Stimulated activated CD4-positive, alpha-beta T cell treated with anti-CD3 and anti-CD28 coated beads, Interleukin-2, amount 100 ng/mL, for 48 hours (primary cell): ENCODE measurements at regions not wholly inside any gene's neighbourhood (a gene's known extent, or its start where the extent isn't known, plus 50 kb on each side); places are given as distances from the start of the nearest gene placed in this dataset.
"Not testable (repeated sequence)": the region's sequence is repeated elsewhere in the genome, so short reads cannot be mapped to it uniquely, and the experiment has no call there.

ENCODE experiments used
- DNase-seq, 2 donors: peaks; one replicate each; pipeline ENCODE4 v3.0.0-alpha.2; 2020

DNA sequence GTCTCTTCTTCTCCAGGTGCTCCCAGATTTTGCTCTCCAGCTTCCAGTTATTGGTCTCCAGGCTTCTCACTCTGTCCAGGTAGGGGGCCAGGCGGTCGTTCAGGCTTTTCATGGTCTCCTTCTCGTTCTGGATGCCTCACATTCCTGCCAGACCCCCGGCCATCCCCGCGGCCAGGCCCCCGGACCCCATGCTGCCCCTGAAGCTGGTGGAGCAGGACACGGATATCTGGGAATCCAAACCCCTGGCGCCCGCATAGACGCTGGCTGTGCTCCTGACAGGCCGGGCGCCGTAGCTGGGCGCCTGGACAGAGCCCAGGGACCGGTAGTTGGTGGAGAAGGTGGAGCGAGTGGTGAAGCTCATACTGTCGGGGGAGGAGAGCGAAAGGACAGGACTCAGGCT lies 534.4 kb upstream of the TLE4 start:
- DNase-seq, result no peak

DNA sequence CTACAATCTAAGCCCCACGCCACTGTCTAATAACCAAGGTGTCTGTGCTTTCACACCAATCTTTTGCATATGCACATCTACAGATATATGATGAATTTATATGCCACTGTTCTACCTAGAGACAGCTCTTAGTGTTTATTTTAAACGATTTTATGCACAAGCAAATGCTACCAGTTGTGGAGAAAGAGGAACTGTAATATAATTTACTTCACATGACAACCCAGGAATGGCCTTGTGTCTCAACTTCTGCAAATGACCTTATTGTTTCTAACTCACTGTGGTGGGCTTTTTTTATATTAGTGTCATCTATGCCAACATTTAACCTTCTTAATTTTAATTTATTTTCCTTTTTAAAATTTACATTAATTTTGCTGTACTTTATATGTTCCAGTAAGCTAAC lies 531.1 kb upstream of the TLE4 start:
- no peak for DNase-seq

DNA sequence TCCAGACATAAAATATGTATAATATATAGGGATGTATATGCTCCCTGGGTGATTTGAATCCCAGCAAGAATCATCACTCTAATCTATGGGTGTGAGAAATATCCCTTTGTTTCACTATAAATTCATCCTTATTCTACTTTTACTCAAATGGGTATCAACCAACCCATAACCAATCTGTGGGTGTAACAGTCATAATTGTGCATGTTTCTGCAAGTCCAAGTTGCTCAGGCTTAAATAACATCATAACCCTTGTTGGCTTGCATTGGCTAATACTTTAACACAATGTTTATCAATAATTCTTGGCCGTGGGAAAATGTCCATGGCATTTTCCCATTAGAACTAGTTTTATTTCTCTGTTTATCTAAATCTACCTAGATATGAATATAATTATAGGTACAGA lies 530.5 kb upstream of the TLE4 start:
- no peak for DNase-seq

DNA sequence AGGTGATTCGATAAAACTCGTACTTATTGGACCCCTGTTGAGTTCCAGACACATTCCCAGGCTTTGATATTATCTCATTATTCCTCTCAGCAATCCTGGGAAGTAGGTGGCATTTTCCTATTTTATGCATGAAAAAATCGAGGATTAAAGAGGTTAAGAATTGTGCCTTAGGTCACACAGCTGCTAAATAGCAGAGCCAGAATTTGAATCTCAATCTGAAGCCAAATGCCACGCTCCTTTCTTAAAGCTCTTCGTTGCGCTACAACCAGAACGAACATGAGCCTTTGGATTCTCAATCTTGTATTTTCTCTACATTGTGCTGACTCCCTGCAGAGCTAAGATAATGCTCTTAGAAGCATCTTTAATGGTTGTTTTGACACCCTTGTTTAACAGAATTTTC lies 527.8 kb upstream of the TLE4 start:
- DNase-seq, result no peak

DNA sequence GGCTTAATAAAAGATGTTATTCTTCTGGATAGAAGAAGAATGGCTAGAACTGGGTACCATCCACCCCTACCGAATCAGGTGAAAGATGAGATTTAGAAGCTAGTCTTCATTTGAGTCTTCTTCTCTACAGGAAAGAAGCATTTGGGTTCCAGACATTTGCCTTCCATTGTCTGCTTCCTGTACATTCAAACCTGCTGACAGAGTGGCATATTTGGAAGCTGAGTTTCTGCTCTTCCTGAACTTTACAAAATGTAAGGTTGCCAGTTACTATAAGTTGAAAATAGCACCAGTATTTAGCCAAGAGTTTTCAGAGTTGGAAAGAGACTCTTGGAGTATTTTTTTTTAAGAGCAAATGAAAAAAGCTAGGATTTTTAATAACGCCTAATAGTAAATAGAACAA lies 525.4 kb upstream of the TLE4 start:
- no peak for DNase-seq

DNA sequence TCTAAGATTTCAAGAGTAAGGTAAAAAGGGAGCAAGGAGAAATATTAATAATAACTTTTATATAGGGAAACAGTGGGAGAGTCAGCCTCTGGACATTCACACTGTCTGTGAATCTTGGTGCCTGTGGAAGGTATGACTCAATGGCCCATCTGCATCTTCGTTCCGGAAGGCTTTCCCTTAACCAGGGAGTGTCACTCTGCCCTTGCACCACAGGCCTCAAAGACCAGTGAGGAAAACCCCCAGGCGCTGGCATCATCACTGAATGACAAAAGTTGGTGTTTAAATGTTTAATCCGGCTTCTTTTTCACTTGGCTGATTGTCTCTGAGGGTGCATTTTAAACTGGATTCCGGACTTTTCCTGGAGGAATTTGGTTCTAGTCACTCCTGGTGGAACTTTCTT lies 522.4 kb upstream of the TLE4 start:
- no peak for DNase-seq

DNA sequence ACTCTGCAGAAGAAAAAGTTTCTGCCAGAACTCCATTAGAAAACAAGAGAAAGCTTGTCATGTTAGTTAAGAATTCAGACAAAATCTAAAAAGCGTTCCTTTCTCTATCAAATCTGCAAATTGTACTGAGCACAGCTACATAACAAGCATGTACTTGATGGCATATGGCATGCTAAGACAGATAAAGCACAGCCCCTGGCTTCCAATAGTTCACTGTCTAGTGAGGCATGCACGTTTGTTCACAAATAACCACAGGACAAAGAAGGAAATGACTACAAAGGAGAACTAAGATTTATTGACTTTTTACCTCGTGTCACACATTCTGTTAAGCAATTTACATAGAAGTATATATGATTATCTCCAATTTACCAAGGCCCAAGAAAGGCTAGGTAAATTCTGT lies 518.2 kb upstream of the TLE4 start:
- no peak for DNase-seq

DNA sequence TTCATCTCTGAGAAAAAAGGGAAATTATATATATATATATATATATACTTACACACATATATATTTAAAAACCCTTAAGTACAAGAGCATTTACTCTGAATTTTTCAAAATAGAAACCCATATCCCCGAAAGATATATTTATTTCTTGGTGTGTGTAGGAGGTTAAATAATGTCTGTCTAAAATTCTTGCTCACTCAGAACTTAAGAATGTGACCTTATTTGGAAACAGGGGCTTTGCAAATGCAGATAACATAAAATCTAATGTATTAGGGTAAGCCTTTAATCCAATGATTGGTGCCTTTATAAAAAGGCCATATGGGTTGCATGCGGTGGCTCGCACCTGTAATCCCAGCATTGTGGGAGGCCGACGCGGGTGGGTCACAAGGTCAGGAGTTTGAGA lies 517.3 kb upstream of the TLE4 start:
- DNase-seq, result no peak

DNA sequence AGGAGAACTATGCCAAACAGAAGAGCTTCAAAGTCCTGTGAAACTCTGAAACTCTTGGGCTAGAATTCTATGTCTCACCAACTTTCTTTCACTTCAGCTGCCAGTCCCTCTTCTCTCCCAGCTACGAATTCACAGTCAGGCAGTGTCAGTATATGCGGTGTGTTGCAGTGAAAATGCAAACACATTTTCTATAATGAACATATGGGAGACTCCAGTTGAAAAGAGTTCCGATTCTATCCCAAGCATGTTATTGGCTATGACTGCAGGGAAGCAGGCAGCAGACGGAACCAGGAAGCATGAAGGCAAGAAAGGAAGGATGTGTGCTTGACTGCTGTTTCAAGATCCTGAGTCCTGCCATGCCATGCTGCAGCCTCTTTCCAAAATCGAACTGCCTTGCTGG lies 515.7 kb upstream of the TLE4 start:
- no peak for DNase-seq

DNA sequence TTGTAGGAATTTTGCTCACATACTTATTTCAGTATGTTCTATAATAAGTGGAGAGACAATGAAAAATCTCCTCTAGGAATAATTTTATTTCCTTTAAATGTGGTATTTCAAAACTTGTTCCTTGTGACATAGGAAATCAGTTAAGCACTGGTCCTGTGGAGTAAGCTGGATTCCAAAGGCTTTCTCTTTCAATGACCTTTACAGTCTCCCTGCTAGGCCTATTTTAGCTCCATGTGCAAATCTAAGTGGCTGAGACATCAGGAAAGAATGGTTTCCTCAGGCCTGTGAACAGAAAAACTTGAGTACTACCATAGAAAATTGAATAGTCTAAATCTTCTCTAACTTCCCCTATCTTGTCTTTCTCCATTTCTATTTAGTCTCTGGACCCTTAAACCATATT lies 514.2 kb upstream of the TLE4 start:
- no peak for DNase-seq

DNA sequence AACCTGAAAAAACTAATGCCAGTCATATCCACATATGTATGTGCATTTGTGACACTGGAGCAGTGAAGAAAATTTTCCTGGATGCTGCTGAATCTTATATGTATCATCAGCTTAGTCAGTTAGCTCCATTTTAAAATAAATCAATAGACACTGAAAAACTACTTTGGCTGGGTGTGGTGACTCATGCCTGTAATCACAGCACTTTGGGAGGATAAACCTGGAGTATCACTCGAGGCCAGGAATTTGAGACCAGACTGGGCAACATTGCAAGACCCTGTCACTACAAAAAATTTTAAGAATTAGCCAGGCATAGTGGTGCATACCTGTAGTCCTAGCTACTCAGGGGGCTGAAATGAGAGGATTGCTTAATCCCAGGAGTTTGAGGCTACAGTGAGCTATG lies 511.0 kb upstream of the TLE4 start:
- DNase-seq, result no peak

DNA sequence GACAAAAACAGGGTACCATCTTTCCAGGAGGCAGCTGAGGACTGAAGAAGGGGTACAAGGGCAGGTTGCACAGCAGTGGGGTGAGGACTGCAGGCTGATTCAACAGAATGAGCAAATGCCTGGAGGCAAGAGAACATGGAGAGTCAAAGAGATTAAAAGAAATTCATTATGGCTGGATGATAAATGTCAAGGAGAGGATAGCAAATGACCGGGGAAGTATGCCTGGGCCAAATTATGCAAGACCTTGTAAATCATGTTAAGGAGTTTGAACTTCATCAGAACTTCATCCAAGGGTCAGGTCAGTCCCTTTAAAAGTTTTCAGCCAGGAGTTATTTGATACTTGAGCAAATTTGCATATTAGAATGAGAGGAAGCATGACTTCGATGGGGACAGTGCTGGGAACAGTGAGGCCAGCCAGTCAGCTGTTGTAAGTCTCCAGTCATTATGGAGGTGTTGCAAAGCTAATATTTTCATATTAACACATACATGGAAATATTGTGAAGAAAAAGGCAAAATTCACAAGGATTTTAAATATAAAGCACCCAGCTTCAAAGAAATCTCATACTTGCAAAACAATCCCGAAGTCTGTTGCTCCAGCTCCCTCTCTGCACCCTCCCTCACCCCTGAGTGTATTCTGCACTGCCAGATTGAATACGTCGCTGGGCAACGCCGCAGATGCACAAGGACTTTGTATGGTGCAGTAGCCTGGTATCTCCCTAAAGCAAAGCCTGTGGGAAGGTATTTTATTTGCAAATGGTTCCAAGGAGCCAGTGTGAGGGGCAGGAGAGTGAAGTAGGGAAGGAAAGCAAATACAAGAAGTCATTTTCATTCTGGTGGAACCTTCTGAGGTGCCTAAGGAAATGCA lies 509.8 kb upstream of the TLE4 start:
- DNase-seq, result no peak

DNA sequence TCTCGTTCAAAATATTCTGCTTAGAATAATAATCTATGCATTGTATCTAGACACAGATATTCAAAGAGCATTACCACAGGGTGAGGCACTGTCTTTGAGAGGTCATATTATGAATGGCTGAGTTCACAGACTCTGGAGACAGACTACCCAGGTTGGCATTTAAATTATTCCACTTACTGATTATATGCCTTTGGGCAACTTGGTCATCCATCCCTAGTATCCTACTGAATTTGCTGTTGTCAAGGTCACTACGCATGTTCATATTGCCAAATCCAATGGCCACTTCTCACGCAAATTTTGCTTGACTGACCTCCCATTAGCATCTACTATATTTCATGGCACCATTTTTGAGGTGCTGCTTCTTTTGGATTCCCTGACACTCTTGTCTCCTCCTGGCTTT lies 498.6 kb upstream of the TLE4 start:
- DNase-seq, result no peak

DNA sequence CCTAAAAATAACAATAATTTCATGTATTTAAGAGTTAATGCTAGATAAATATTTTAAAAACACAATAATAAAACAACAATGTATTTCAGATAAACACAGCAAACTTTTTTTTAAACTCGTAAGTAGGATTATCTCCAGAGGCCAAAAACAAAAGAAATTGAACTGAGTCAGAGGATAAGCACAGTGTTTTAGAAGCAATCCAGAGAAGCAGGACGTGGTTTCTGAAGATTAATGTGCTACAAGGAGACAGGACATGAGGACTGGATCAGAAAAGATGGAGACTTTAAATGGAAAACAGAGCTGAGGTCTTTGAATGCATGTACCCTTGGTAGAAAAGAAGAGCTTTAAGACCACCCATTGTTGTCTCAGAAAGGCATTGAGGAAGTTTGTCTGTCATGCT lies 491.2 kb upstream of the TLE4 start:
- DNase-seq, result no peak

DNA sequence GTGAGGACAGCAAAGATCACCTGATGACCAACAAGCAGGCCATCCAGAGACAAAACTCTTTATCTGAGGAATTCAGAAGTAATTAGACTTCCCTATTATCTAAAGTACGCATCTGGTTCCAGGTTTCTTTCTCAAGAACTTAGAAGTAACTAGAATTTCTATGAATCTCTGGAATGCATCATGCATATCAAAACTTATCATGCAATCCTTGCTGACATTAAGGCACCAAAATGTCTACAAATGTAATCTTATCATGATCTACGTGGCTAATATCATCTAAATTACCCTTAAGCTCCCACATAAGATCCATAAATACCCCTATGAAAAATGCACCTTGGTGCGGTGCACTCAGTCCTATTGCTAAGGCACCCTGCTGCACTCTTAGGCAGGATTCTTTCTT lies 488.1 kb upstream of the TLE4 start:
- DNase-seq, result no peak

DNA sequence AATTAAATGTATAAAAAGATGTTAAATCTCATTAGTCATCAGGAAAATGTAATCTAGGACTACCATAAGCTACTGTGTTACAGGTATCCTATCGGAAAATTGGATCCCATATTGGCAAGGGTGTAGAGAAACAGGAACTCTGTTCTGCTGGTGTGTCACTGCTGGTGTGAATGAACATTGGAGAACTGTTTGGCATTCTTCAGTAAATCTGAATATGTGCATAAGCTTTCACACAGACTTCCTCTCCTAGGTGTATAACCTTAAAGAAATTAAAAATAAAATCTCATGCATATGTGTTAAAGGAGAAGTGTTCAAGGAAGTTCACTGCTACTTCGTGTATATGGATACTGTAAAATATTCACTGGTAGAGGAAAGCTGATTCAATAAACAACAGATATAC lies 484.6 kb upstream of the TLE4 start:
- DNase-seq, result no peak

DNA sequence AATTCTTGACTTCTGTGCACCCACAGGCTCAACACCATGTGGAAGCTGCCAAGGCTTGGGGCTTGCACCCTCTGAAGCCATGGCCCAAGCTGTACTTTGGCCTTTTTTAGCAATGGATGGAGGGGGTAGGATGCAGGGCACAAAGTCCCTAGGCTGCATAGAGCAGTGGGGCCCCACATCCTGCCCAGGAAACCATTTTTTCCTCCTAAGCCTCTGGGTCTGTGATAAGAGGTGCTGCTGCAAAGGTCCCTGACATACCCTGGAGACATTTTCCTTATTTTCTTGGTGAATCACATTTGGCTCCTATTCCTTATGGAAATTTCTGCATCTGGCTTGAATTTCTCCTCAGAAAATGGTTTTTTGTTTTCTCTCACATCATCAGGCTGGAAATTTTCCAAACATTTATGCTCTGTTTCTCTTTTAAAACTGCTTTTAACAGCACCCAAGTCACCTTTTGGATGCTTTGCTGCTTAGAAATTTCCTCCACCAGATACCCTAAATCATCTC lies 482.7 kb upstream of the TLE4 start:
- no peak for DNase-seq

DNA sequence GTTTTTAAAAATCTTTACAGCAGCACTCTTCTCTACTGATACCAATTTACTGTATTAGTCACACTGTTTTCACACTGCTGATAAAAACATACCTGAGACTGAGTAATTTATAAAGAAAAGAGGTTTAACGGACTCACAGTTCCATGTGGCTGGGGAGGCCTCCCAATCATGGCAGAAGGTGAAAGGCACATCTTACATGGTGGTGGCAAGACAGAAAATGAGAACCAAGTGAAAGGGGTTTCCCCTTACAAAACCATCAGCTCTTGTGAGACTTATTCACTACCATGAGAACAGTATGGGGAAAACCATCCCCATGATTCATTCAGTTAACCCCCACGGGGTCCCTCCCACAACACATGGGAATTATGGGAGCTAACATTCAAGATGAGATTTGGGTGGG lies 481.9 kb upstream of the TLE4 start:
- not testable (repeated sequence) for DNase-seq

DNA sequence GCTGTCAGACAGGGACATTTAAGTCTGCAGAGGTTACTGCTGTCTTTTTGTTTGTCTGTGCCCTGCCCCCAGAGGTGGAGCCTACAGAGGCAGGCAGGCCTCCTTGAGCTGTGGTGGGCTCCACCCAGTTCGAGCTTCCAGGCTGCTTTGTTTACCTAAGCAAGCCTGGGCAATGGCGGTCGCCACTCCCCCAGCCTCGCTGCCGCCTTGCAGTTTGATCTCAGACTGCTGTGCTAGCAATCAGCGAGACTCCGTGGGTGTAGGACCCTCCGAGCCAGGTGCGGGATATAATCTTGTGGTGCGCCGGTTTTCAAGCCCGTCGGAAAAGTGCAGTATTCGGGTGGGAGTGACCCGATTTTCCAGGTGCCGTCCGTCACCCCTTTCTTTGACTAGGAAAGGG lies 468.5 kb upstream of the TLE4 start:
- not testable (repeated sequence) for DNase-seq

DNA sequence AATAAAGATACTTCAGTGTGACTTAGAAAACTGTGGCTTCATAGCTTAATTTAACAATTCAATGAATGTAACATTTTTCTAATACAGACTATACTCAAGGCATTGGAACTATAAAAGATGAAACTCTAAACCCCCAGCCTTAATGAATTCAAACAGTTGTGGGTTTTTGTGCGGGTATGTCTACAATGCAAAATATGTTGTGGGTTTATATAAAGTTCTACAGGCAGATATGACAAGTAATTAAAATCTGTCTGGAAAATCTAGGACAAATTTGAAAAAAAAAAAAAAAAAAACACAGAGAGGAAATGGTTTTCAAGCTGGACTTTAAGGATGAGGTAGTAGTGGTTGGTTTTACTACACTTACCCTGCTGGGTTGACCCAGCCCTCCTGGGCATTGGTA lies 467.5 kb upstream of the TLE4 start:
- DNase-seq, result no peak

DNA sequence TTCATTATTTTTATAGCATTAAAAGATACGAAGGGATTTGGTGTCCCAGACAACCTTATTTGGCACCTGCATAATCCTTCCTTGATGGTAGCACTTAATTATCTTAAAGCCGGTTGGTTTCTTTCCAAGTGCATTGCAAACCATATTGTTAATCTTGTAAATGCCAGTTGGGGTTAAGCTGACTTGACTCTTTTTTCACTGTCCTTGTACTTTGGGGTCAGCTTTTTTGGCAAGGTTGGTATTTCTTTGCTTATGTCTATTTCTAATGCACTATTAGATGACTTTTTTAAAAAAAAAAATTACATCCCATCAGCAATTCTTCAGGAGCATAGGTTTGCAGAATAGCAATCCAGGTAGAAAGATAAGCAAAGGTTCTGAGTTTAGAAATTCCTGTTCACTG lies 466.8 kb upstream of the TLE4 start:
- no peak for DNase-seq

DNA sequence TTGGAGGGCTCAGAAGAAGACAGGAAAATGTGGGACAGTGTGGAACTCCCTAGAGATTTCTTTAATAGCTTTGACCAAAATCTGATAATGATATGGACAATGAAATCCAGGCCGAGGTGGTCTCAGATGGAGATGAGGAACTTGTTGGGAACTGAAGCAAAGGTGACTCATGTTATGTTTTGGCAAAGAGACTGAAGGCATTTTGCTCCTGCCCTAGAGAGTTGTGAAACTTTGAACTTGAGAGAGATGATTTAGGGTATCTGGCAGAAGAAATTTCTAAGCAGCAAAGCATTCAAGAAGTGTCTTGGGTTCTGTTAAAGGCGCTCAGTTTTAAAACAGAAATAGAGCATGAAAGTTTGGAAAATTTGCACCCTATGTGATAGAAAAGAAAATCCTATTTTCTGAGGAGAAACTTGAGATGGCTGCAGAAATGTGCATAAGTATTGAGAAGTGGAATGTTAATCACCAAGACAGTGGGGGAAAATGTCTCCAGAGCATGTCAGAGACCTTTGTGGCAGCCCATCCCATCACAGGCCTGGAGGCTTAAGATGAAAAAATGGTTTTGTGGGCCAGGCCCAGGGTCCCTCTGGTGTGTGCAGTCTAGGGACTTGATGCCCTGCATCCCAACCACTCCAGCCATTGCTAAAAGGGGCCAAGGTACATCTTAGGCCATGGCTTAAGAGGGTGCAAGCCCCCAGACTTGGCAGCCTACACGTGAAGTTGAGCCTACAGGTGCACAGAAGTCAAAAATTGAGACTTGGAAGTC lies 463.7 kb upstream of the TLE4 start:
- no peak for DNase-seq

DNA sequence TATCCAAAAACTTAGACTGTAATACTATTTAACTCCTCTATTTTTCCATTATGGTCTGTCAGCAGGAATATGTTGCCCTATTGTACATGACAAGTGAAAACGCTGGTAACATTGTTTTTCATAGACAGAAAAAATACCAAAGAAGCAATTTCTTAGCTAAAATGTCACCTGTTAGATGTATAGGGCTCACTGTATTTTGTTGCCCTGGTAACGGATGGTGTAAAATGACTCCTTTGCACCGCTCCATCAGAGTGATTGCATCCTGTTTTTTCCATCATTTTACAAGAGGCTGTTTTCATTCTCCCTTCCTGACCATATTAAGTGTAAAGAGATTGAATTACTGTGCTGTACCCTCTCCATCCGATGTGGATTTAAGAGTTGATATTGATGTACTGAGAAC lies 460.1 kb upstream of the TLE4 start:
- no peak for DNase-seq

DNA sequence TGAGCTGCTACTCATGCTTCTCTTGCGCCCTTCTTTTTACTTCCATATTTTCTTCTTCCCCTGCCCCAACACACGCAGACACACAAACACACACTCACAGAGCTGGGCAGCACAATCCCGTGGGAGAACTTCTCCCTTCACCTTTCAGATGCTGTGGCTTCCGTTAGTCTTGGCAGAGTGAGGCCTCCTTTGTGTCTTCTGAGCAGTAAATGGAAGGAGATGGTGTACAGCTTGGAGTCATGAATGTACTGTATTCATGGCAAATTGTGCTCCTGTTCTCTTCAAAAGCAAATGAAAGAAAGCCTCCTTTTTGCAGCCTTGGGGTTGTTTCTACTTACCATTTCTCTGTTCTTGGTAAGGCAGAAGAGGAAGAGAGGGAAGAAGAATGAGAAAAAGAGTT lies 456.6 kb upstream of the TLE4 start:
- DNase-seq, result no peak
